Tibial nerve (tissue), 4 donors: ENCODE measurements at regions not wholly inside any gene's neighbourhood (a gene's known extent, or its start where the extent isn't known, plus 50 kb on each side); places are given as distances from the start of the nearest gene placed in this dataset.
"Not testable (repeated sequence)": the region's sequence is repeated elsewhere in the genome, so short reads cannot be mapped to it uniquely, and the experiment has no call there.

Experiments used
- DNase-seq, 2 donors: peaks; one replicate each; pipeline ENCODE4 v3.0.0-alpha.2; 2019; ENCODE audit warnings: low spot score in 2 of 2
- H3K27ac ChIP-seq, 4 donors: fragments of 200-600 bp; sonication (generic) in 3 of 4; one replicate each; pipeline ENCODE4 v1.5.1; 2017 to 2019; ENCODE audit warnings: mild to moderate bottlenecking in 1 of 4
- H3K27me3 ChIP-seq, 2 donors: fragments of 200-600 bp; sonication (generic) in 1 of 2; one replicate each; pipeline versions ENCODE4 v1.5.1 to v1.6.0; 2017 to 2019
- H3K36me3 ChIP-seq, 3 donors: fragments of 200-600 bp; sonication (generic); one replicate each; pipeline ENCODE4 v1.5.1; 2018 to 2019
- H3K4me1 ChIP-seq, 4 donors: fragments of 200-600 bp; sonication (generic) in 3 of 4; one replicate each; pipeline ENCODE4 v1.5.1; 2017 to 2019
- H3K4me3 ChIP-seq, 4 donors: fragments of 200-600 bp; sonication (generic) in 3 of 4; one replicate each; pipeline ENCODE4 v1.5.1; 2017 to 2019; ENCODE audit warnings: mild to moderate bottlenecking in 1 of 4, moderate library complexity in 1 of 4
- H3K9me3 ChIP-seq, 4 donors: fragments of 200-600 bp; sonication (generic) in 3 of 4; one replicate each; pipeline ENCODE4 v1.5.1; 2017 to 2019
- CTCF ChIP-seq, 5 experiments: fragments of 200-600 bp in 3 of 5; fragments of 450-650 bp in 2 of 5; sonication (generic) in 3 of 5; IDR thresholded peaks; one replicate each; pipeline ENCODE4 v1.5.1; 2016 to 2019; ENCODE audit warnings: antibody characterized with exemption in 5 of 5, mild to moderate bottlenecking in 3 of 5, moderate library complexity in 2 of 5
- EP300 ChIP-seq, 2 donors: sonication (generic); formaldehyde crosslinking; IDR thresholded peaks; one replicate each; pipeline ENCODE4 v1.6.1; 2017; ENCODE audit warnings: antibody characterized with exemption in 2 of 2, mild to moderate bottlenecking in 1 of 2
- POLR2A ChIP-seq, 2 donors: fragments of 450-650 bp; IDR thresholded peaks; one replicate each; pipeline ENCODE4 v1.6.1; 2017; ENCODE audit warnings: antibody characterized with exemption in 2 of 2, mild to moderate bottlenecking in 2 of 2, moderate library complexity in 2 of 2
- WGBS, 2 donors: methylation state at CpG; one replicate each; pipeline ENCODE4 v1.1.5; 2018; 5-methylcytosine and 5-hydroxymethylcytosine counted together

GRCh38 chr1:234763910-234764309 is 153.9 kb upstream of the IRF2BP2 start:
- H3K27me3 ChIP-seq: no peaks in the 10 kb centered on the region
- H3K9me3 ChIP-seq: no peaks in the 10 kb centered on the region
- H3K4me3 ChIP-seq: no peak overlapping the region
- no peak overlapping the region for H3K27ac ChIP-seq
- H3K4me1 ChIP-seq: peaks cover 0 to 7% (median 0%) of the 10 kb centered on the region in 4 donors
- TF ChIP-seq POLR2A (IDR thresholded peaks at IDR 0.05) (no peak), CTCF (IDR thresholded peaks at IDR 0.05) (no peak), EP300 (IDR thresholded peaks at IDR 0.05) (no peak)
- no peak for DNase-seq
- 88 to 89% methylated on average over 8 of the region's 8 CpGs for WGBS, 2 donors
- no peaks in the 10 kb centered on the region for H3K36me3 ChIP-seq

- Histone ChIP-seq H3K4me3 (no peak overlapping the region), H3K27ac (no peak overlapping the region), H3K4me1 (peaks cover 0 to 7% (median 0%) of the 10 kb centered on the region in 4 donors), H3K9me3 (no peaks in the 10 kb centered on the region), H3K36me3 (no peaks in the 10 kb centered on the region), H3K27me3 (no peaks in the 10 kb centered on the region)
- WGBS, 2 donors: 64 to 91% methylated on average over 5 of the region's 5 CpGs
- TF ChIP-seq CTCF (IDR thresholded peaks at IDR 0.05) (no peak), EP300 (IDR thresholded peaks at IDR 0.05) (no peak), POLR2A (IDR thresholded peaks at IDR 0.05) (no peak)
- DNase-seq: no peak
These were observed 153.4 kb upstream of the IRF2BP2 start for GRCh38 chr1:234763367-234763766.

- H3K4me3 ChIP-seq, H3K36me3 ChIP-seq, DNase-seq, H3K27me3 ChIP-seq, H3K4me1 ChIP-seq, H3K27ac ChIP-seq, H3K9me3 ChIP-seq: not testable (repeated sequence)
- 88 to 96% methylated on average over 5 of the region's 5 CpGs for WGBS, 2 donors
These were observed 152.1 kb upstream of the IRF2BP2 start for GRCh38 chr1:234762127-234762526.

GRCh38 chr1:234760303-234760723 is 150.3 kb upstream of the IRF2BP2 start:
- DNase-seq: no peak
- 46 to 58% methylated on average over 6 of the region's 6 CpGs for WGBS, 2 donors
- TF ChIP-seq CTCF (IDR thresholded peaks at IDR 0.05): no peak
- TF ChIP-seq EP300 (IDR thresholded peaks at IDR 0.05): no peak

GRCh38 chr1:234759888-234760287 is 149.9 kb upstream of the IRF2BP2 start:
- Histone ChIP-seq H3K36me3 (no peaks in the 10 kb centered on the region), H3K9me3 (no peaks in the 10 kb centered on the region), H3K27ac (no peak overlapping the region), H3K4me3 (no peak overlapping the region), H3K27me3 (no peaks in the 10 kb centered on the region), H3K4me1 (peaks cover 0 to 15% (median 4%) of the 10 kb centered on the region in 4 donors)
- WGBS, 2 donors: 91 to 94% methylated on average over 11 of the region's 11 CpGs
- DNase-seq: no peak
- no peak for TF ChIP-seq POLR2A (IDR thresholded peaks at IDR 0.05)
- no peak for TF ChIP-seq CTCF (IDR thresholded peaks at IDR 0.05)
- no peak for TF ChIP-seq EP300 (IDR thresholded peaks at IDR 0.05)

More at GRCh38 chr1:234760303-234760723, 150.3 kb upstream of the IRF2BP2 start:
- H3K27ac ChIP-seq: no peak overlapping the region
- H3K27me3 ChIP-seq: no peaks in the 10 kb centered on the region
- H3K4me3 ChIP-seq: no peak overlapping the region
- no peaks in the 10 kb centered on the region for H3K36me3 ChIP-seq
- H3K4me1 ChIP-seq: peaks cover 0 to 12% (median 4%) of the 10 kb centered on the region in 4 donors
- H3K9me3 ChIP-seq: no peaks in the 10 kb centered on the region

- H3K36me3 ChIP-seq: no peaks in the 10 kb centered on the region
- DNase-seq: no peak
- WGBS, 2 donors: 90 to 93% methylated on average over 11 of the region's 11 CpGs
- H3K4me3 ChIP-seq: no peak overlapping the region
- H3K9me3 ChIP-seq: no peaks in the 10 kb centered on the region
- TF ChIP-seq EP300 (IDR thresholded peaks at IDR 0.05) (no peak), POLR2A (IDR thresholded peaks at IDR 0.05) (no peak), CTCF (IDR thresholded peaks at IDR 0.05) (no peak)
- no peak overlapping the region for H3K27ac ChIP-seq
- no peaks in the 10 kb centered on the region for H3K27me3 ChIP-seq
- peaks cover 0 to 15% (median 4%) of the 10 kb centered on the region in 4 donors for H3K4me1 ChIP-seq
These were observed 148.9 kb upstream of the IRF2BP2 start for GRCh38 chr1:234758851-234759250.
